SIG-M5 treated with dmso at 0.1 percent for 504 hours (cell line): ENCODE measurements at regions not wholly inside any gene's neighbourhood (a gene's known extent, or its start where the extent isn't known, plus 50 kb on each side); places are given as distances from the start of the nearest gene placed in this dataset.

Source experiments
- DNase-seq: peaks from one replicate; lab custom pipeline; 2025; ENCODE audit not compliant: unreplicated experiment; lab: John Stamatoyannopoulos, UW

- DNase-seq = no peak
Observed at GRCh38 chr6:48835421-48835958, 627.6 kb downstream of the MMUT start.

- no peak for DNase-seq
Observed at GRCh38 chr6:48834706-48835105, 628.3 kb downstream of the MMUT start.

- no peak for DNase-seq
Observed at GRCh38 chr6:48833916-48834315, 629.1 kb downstream of the MMUT start.

GRCh38 chr6:48826901-48827701 is 636.0 kb downstream of the MMUT start:
- no peak for DNase-seq

GRCh38 chr6:48826152-48826515 is 636.9 kb downstream of the MMUT start:
- no peak for DNase-seq

GRCh38 chr6:48825501-48826151 is 637.4 kb downstream of the MMUT start:
- DNase-seq = no peak

GRCh38 chr6:48818052-48818412 is 645.0 kb downstream of the MMUT start:
- DNase-seq = no peak

- no peak for DNase-seq
Observed at GRCh38 chr6:48817333-48818051, 645.6 kb downstream of the MMUT start.

GRCh38 chr6:48814957-48815356 is 648.1 kb downstream of the MMUT start:
- DNase-seq = no peak

- no peak for DNase-seq
Observed at GRCh38 chr6:48813836-48814235, 649.2 kb downstream of the MMUT start.

GRCh38 chr6:48809700-48810099 is 653.4 kb downstream of the MMUT start:
- DNase-seq = no peak

GRCh38 chr6:48809245-48809644 is 653.8 kb downstream of the MMUT start:
- DNase-seq = no peak

- DNase-seq = no peak
Observed at GRCh38 chr6:48798296-48798695, 664.8 kb downstream of the MMUT start.

GRCh38 chr6:48782225-48782624 is 671.2 kb upstream of the PTCHD4 start:
- no peak for DNase-seq

- DNase-seq = no peak
Observed at GRCh38 chr6:48777411-48777810, 666.4 kb upstream of the PTCHD4 start.

- no peak for DNase-seq
Observed at GRCh38 chr6:48775157-48775556, 664.2 kb upstream of the PTCHD4 start.

- DNase-seq = no peak
Observed at GRCh38 chr6:48774276-48774675, 663.3 kb upstream of the PTCHD4 start.

GRCh38 chr6:48766349-48766748 is 655.4 kb upstream of the PTCHD4 start:
- DNase-seq = no peak

- peak; percentile 43 for DNase-seq
Observed at GRCh38 chr6:48765352-48765961, 654.5 kb upstream of the PTCHD4 start.

GRCh38 chr6:48764286-48765044 is 653.5 kb upstream of the PTCHD4 start:
- DNase-seq = no peak

- DNase-seq = no peak
Observed at GRCh38 chr6:48757661-48758060, 646.7 kb upstream of the PTCHD4 start.
